ENCODE measurements at regions not wholly inside any gene's neighbourhood (a gene's known extent, or its start where the extent isn't known, plus 50 kb on each side); places are given as distances from the start of the nearest gene placed in this dataset.

GRCh38 chr16:8088820-8089338 is 501.4 kb downstream of the TMEM114 start:
- H3K27ac Mint-ChIP-seq, result no peak overlapping the region
- TF ChIP-seq, protein P1, sequence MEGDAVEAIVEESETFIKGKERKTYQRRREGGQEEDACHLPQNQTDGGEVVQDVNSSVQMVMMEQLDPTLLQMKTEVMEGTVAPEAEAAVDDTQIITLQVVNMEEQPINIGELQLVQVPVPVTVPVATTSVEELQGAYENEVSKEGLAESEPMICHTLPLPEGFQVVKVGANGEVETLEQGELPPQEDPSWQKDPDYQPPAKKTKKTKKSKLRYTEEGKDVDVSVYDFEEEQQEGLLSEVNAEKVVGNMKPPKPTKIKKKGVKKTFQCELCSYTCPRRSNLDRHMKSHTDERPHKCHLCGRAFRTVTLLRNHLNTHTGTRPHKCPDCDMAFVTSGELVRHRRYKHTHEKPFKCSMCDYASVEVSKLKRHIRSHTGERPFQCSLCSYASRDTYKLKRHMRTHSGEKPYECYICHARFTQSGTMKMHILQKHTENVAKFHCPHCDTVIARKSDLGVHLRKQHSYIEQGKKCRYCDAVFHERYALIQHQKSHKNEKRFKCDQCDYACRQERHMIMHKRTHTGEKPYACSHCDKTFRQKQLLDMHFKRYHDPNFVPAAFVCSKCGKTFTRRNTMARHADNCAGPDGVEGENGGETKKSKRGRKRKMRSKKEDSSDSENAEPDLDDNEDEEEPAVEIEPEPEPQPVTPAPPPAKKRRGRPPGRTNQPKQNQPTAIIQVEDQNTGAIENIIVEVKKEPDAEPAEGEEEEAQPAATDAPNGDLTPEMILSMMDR (conservative IDR thresholded peaks at IDR 0.05), result no peak
- no peaks in the 10 kb centered on the region for H3K36me3 Mint-ChIP-seq
- no peak overlapping the region for H3K4me3 Mint-ChIP-seq
- peaks cover 33% of the 10 kb centered on the region for H3K27me3 Mint-ChIP-seq
- DNase-seq (ENCODE audit: extremely low spot score, unreplicated experiment), result no peak
- no peaks in the 10 kb centered on the region for H3K4me1 Mint-ChIP-seq (ENCODE audit: unreplicated experiment)
- no peaks in the 10 kb centered on the region for H3K9me3 Mint-ChIP-seq

- Mint-ChIP-seq H3K4me1 (ENCODE audit: unreplicated experiment) (no peaks in the 10 kb centered on the region), H3K9me3 (no peaks in the 10 kb centered on the region), H3K36me3 (no peaks in the 10 kb centered on the region), H3K4me3 (no peak overlapping the region), H3K27ac (no peak overlapping the region), H3K27me3 (peaks cover 32% of the 10 kb centered on the region)
- TF ChIP-seq, protein P1 (conservative IDR thresholded peaks at IDR 0.05), result no peak
- DNase-seq (ENCODE audit: extremely low spot score, unreplicated experiment), result no peak
These were observed 502.6 kb downstream of the TMEM114 start for GRCh38 chr16:8087597-8088289.

GRCh38 chr16:8087146-8087545 is 503.2 kb downstream of the TMEM114 start:
- Mint-ChIP-seq H3K9me3 (no peaks in the 10 kb centered on the region), H3K27ac (no peak overlapping the region), H3K4me1 (ENCODE audit: unreplicated experiment) (no peaks in the 10 kb centered on the region), H3K27me3 (peaks cover 29% of the 10 kb centered on the region), H3K4me3 (no peak overlapping the region), H3K36me3 (no peaks in the 10 kb centered on the region)
- DNase-seq (ENCODE audit: extremely low spot score, unreplicated experiment), result no peak
- TF ChIP-seq, protein P1 (conservative IDR thresholded peaks at IDR 0.05), result no peak

- TF ChIP-seq, protein P1 (conservative IDR thresholded peaks at IDR 0.05), result no peak
- H3K36me3 Mint-ChIP-seq, result no peaks in the 10 kb centered on the region
- peaks cover 15% of the 10 kb centered on the region for H3K27me3 Mint-ChIP-seq
- H3K27ac Mint-ChIP-seq, result no peak overlapping the region
- DNase-seq (ENCODE audit: extremely low spot score, unreplicated experiment), result no peak
- H3K4me1 Mint-ChIP-seq (ENCODE audit: unreplicated experiment), result no peaks in the 10 kb centered on the region
- H3K9me3 Mint-ChIP-seq, result no peaks in the 10 kb centered on the region
- H3K4me3 Mint-ChIP-seq, result no peak overlapping the region
These were observed 505.4 kb downstream of the TMEM114 start for GRCh38 chr16:8084882-8085281.

- Mint-ChIP-seq H3K9me3 (no peaks in the 10 kb centered on the region), H3K27me3 (peaks cover 10% of the 10 kb centered on the region), H3K36me3 (no peaks in the 10 kb centered on the region)
These were observed 506.0 kb downstream of the TMEM114 start for GRCh38 chr16:8084302-8084701.

More at GRCh38 chr16:8084302-8084701, 506.0 kb downstream of the TMEM114 start:
- no peaks in the 10 kb centered on the region for H3K4me1 Mint-ChIP-seq (ENCODE audit: unreplicated experiment)
- no peak overlapping the region for H3K4me3 Mint-ChIP-seq
- TF ChIP-seq, protein P1 (conservative IDR thresholded peaks at IDR 0.05), result no peak
- DNase-seq (ENCODE audit: extremely low spot score, unreplicated experiment), result no peak
- H3K27ac Mint-ChIP-seq, result no peak overlapping the region
